Mesendoderm (in vitro differentiated cells): ENCODE measurements at regions not wholly inside any gene's neighbourhood (a gene's known extent, or its start where the extent isn't known, plus 50 kb on each side); places are given as distances from the start of the nearest gene placed in this dataset.
"Not testable (repeated sequence)": the region's sequence is repeated elsewhere in the genome, so short reads cannot be mapped to it uniquely, and the experiment has no call there.

Experiments
- DNase-seq: peaks from one replicate; pipeline ENCODE4 v3.0.0; 2013
- H2AK5ac ChIP-seq: 2 replicates; pipeline ENCODE4 v1.6.1; 2013; ENCODE audit warnings: low read length, inconsistent platforms
- H2BK120ac ChIP-seq: 2 replicates; pipeline ENCODE4 v1.6.1; 2013; ENCODE audit warnings: low read depth, mild to moderate bottlenecking, low read length, moderate library complexity, mixed read lengths
- H2BK15ac ChIP-seq: replicated peaks from 2 replicates; pipeline ENCODE4 v1.6.1; 2013; ENCODE audit warnings: low read depth, mild to moderate bottlenecking, moderate library complexity
- H2BK5ac ChIP-seq: 2 replicates; pipeline ENCODE4 v1.6.1; 2013; ENCODE audit warnings: low read length, inconsistent platforms
- H3K18ac ChIP-seq: 2 replicates; pipeline ENCODE4 v1.6.1; 2013; ENCODE audit warnings: mild to moderate bottlenecking, low read length, mixed read lengths
- H3K23ac ChIP-seq: one replicate; pipeline ENCODE4 v1.6.1; 2013; ENCODE audit warnings: low read length
- H3K27ac ChIP-seq: 2 replicates; pipeline ENCODE4 v1.5.1; 2013; ENCODE audit warnings: low read depth, mild to moderate bottlenecking, inconsistent platforms, low read length, moderate library complexity
- H3K27me3 ChIP-seq: 2 replicates; pipeline ENCODE4 v1.6.1; 2013; ENCODE audit warnings: low read length, control low read depth, mild to moderate bottlenecking, inconsistent platforms; ENCODE audit not compliant: insufficient read depth, poor library complexity
- H3K36me3 ChIP-seq: 2 replicates; pipeline ENCODE4 v1.6.1; 2013; ENCODE audit warnings: low read length, inconsistent platforms; ENCODE audit not compliant: control insufficient read depth, insufficient read depth
- H3K4ac ChIP-seq: one replicate; pipeline ENCODE4 v1.6.1; 2013; ENCODE audit warnings: low read depth, mild to moderate bottlenecking, low read length, moderate library complexity
- H3K4me1 ChIP-seq: 2 replicates; pipeline ENCODE4 v1.6.1; 2013; ENCODE audit warnings: low read depth, low read length, inconsistent platforms; ENCODE audit not compliant: control insufficient read depth
- H3K4me2 ChIP-seq: 2 replicates; pipeline ENCODE4 v1.6.1; 2013; ENCODE audit warnings: low read length
- H3K4me3 ChIP-seq: 2 replicates; pipeline ENCODE4 v1.5.1; 2013; ENCODE audit warnings: mild to moderate bottlenecking, low read length
- H3K56ac ChIP-seq: one replicate; pipeline ENCODE4 v1.6.1; 2013; ENCODE audit warnings: low read length
- H3K79me1 ChIP-seq: 2 replicates; pipeline ENCODE4 v1.6.1; 2013; ENCODE audit warnings: low read length, inconsistent platforms
- H3K79me2 ChIP-seq: 2 replicates; pipeline ENCODE4 v1.6.1; 2013; ENCODE audit warnings: mild to moderate bottlenecking, low read length; ENCODE audit not compliant: control insufficient read depth, insufficient read depth
- H3K9ac ChIP-seq: 2 replicates; pipeline ENCODE4 v1.6.1; 2013; ENCODE audit warnings: low read length, inconsistent platforms
- H4K5ac ChIP-seq: one replicate; pipeline ENCODE4 v1.6.1; 2013; ENCODE audit warnings: low read length
- H4K8ac ChIP-seq: one replicate; pipeline ENCODE4 v1.6.1; 2013; ENCODE audit warnings: low read depth, mild to moderate bottlenecking, control low read depth, low read length, moderate library complexity
- WGBS: extraction: QIAGEN DNeasy Blood & Tissue Kit; methylation state at CpG from one replicate; pipeline ENCODE4 v1.1.7; 2013; ENCODE audit warnings: low lambda C conversion rate, missing lambda C conversion rate; ENCODE audit not compliant: insufficient coverage; ENCODE audit errors: extremely low coverage; 5-methylcytosine and 5-hydroxymethylcytosine counted together

- Histone ChIP-seq H2BK15ac (no peak overlapping the region), H3K56ac (no peak overlapping the region)
Measured at GRCh38 chr10:100660945-100661344, 84.4 kb upstream of the PAX2 start.

GRCh38 chr10:100661520-100661919 lies 83.9 kb upstream of the PAX2 start:
- Histone ChIP-seq H2BK15ac (no peak overlapping the region), H3K27ac (no peak overlapping the region), H2AK5ac (no peak overlapping the region), H3K4ac (no peak overlapping the region), H4K8ac (no peak overlapping the region), H4K5ac (no peak overlapping the region), H2BK5ac (no peak overlapping the region), H3K23ac (no peak overlapping the region), H3K79me2 (no peaks in the 10 kb centered on the region), H3K36me3 (no peaks in the 10 kb centered on the region), H3K18ac (no peak overlapping the region), H3K56ac (no peak overlapping the region), H2BK120ac (no peak overlapping the region), H3K79me1 (no peaks in the 10 kb centered on the region), H3K4me1 (no peaks in the 10 kb centered on the region), H3K4me2 (no peak overlapping the region), H3K9ac (no peak overlapping the region), H3K4me3 (no peak overlapping the region), H3K27me3 (peaks cover 38% of the 10 kb centered on the region)
- no CpG with 5 or more reads among the region's 13 CpGs for WGBS
- no peak for DNase-seq

More at GRCh38 chr10:100660945-100661344, 84.4 kb upstream of the PAX2 start:
- Histone ChIP-seq H3K18ac (no peak overlapping the region), H2BK5ac (no peak overlapping the region), H3K4ac (no peak overlapping the region), H3K27ac (no peak overlapping the region), H3K9ac (no peak overlapping the region), H3K4me3 (no peak overlapping the region), H3K79me1 (no peaks in the 10 kb centered on the region), H4K8ac (no peak overlapping the region), H2BK120ac (no peak overlapping the region), H3K4me1 (no peaks in the 10 kb centered on the region), H3K79me2 (no peaks in the 10 kb centered on the region), H3K36me3 (no peaks in the 10 kb centered on the region), H3K27me3 (peaks cover 38% of the 10 kb centered on the region), H3K4me2 (no peak overlapping the region), H4K5ac (no peak overlapping the region), H2AK5ac (no peak overlapping the region), H3K23ac (no peak overlapping the region)
- no CpG with 5 or more reads among the region's 3 CpGs for WGBS
- no peak for DNase-seq

- Histone ChIP-seq H4K5ac (no peak overlapping the region), H3K4me1 (no peaks in the 10 kb centered on the region), H3K56ac (no peak overlapping the region), H3K4me3 (no peak overlapping the region), H3K79me2 (no peaks in the 10 kb centered on the region), H3K27me3 (peaks cover 36% of the 10 kb centered on the region), H2AK5ac (no peak overlapping the region), H2BK15ac (no peak overlapping the region), H3K23ac (no peak overlapping the region), H2BK120ac (no peak overlapping the region), H3K36me3 (no peaks in the 10 kb centered on the region), H3K4me2 (no peak overlapping the region), H3K4ac (no peak overlapping the region), H3K9ac (no peak overlapping the region), H3K18ac (no peak overlapping the region), H2BK5ac (no peak overlapping the region), H4K8ac (no peak overlapping the region), H3K79me1 (no peaks in the 10 kb centered on the region), H3K27ac (no peak overlapping the region)
- no peak for DNase-seq
- no CpG with 5 or more reads among the region's 7 CpGs for WGBS
Measured at GRCh38 chr10:100662067-100662466, 83.3 kb upstream of the PAX2 start.

- Histone ChIP-seq H3K4ac (no peak overlapping the region), H4K5ac (no peak overlapping the region), H4K8ac (no peak overlapping the region), H2AK5ac (no peak overlapping the region), H3K18ac (no peak overlapping the region), H3K23ac (no peak overlapping the region), H3K56ac (no peak overlapping the region), H2BK120ac (no peak overlapping the region), H3K79me1 (no peaks in the 10 kb centered on the region), H3K27me3 (peaks cover 14% of the 10 kb centered on the region), H2BK15ac (no peak overlapping the region), H2BK5ac (no peak overlapping the region), H3K9ac (no peak overlapping the region), H3K4me3 (no peak overlapping the region), H3K4me2 (no peak overlapping the region), H3K36me3 (no peaks in the 10 kb centered on the region), H3K27ac (no peak overlapping the region), H3K4me1 (peaks cover 2% of the 10 kb centered on the region), H3K79me2 (no peaks in the 10 kb centered on the region)
- DNase-seq = no peak
- no CpG with 5 or more reads among the region's 6 CpGs for WGBS
Measured at GRCh38 chr10:100664316-100665149, 80.8 kb upstream of the PAX2 start.

- not testable (repeated sequence) for H2AK5ac ChIP-seq, DNase-seq
Measured at GRCh38 chr10:100666634-100667033, 78.7 kb upstream of the PAX2 start.

GRCh38 chr10:100669616-100670015 lies 75.8 kb upstream of the PAX2 start:
- no peak overlapping the region for H3K4ac ChIP-seq
- H3K23ac ChIP-seq = no peak overlapping the region
- H2BK120ac ChIP-seq = no peak overlapping the region
- H3K79me2 ChIP-seq = no peaks in the 10 kb centered on the region
- H3K4me1 ChIP-seq = peaks cover 2% of the 10 kb centered on the region
- no peak overlapping the region for H3K4me3 ChIP-seq
- WGBS = no CpG with 5 or more reads among the region's 9 CpGs
- no peak for DNase-seq
- H2BK15ac ChIP-seq = no peak overlapping the region
- H3K9ac ChIP-seq = no peak overlapping the region
- H3K36me3 ChIP-seq = no peaks in the 10 kb centered on the region
- H3K79me1 ChIP-seq = no peaks in the 10 kb centered on the region
- H4K8ac ChIP-seq = no peak overlapping the region
- H3K27me3 ChIP-seq = peaks cover 9% of the 10 kb centered on the region
- H3K4me2 ChIP-seq = no peak overlapping the region
- no peak overlapping the region for H2BK5ac ChIP-seq
- H2AK5ac ChIP-seq = no peak overlapping the region
- no peak overlapping the region for H3K27ac ChIP-seq
- no peak overlapping the region for H4K5ac ChIP-seq
- H3K56ac ChIP-seq = no peak overlapping the region
- H3K18ac ChIP-seq = no peak overlapping the region

More at GRCh38 chr10:100666634-100667033, 78.7 kb upstream of the PAX2 start:
- WGBS = no CpG with 5 or more reads among the region's 2 CpGs
- H3K4me3 ChIP-seq, H3K9ac ChIP-seq, H3K4ac ChIP-seq, H3K4me2 ChIP-seq, H3K23ac ChIP-seq, H3K27me3 ChIP-seq, H3K56ac ChIP-seq, H4K8ac ChIP-seq, H3K27ac ChIP-seq, H3K79me2 ChIP-seq, H2BK5ac ChIP-seq, H4K5ac ChIP-seq, H2BK15ac ChIP-seq, H3K4me1 ChIP-seq, H3K79me1 ChIP-seq, H3K36me3 ChIP-seq, H3K18ac ChIP-seq, H2BK120ac ChIP-seq: not testable (repeated sequence)
